ENCODE measurements at regions not wholly inside any gene's neighbourhood (a gene's known extent, or its start where the extent isn't known, plus 50 kb on each side); places are given as distances from the start of the nearest gene placed in this dataset.

DNA sequence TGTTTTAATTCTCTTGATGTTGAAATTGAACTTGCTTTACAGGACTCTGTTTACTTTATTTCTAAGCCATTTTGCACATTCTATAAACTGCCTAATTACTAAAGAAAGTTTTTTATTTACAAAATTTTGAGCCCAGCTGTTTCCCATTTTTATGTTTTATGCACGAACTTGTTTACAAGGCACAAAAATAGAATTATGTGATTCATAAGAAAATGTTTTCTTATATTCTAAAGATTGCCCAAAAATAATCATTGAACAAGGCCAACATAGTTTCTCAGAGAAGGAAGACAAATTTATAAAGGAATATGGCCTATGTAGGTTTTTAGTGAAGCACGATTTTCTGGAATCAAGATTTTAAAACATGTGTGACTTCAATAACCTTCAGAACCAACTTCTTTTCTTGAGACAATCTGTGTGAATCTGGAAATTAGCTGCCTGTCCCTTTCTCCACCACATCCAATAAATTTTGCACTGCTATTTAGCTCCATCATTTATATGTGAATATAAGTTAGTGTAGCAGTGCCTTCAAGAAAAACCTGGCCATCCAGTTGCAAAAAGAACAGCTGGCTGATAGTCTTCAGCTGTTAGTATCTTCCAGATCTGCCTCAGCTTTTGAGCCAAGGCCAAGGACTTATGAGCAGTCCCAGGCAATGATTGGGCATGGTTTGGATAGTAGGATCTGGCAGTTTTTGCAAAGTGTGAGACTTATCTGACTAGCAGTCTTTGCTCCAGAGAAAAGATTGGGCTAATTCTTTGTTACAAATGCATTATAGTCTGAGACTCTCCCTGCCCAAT lies 253.2 kb upstream of the COL3A1 start:
- DNase-seq (ENCODE audit: low read depth) = peak; percentile 80

DNA sequence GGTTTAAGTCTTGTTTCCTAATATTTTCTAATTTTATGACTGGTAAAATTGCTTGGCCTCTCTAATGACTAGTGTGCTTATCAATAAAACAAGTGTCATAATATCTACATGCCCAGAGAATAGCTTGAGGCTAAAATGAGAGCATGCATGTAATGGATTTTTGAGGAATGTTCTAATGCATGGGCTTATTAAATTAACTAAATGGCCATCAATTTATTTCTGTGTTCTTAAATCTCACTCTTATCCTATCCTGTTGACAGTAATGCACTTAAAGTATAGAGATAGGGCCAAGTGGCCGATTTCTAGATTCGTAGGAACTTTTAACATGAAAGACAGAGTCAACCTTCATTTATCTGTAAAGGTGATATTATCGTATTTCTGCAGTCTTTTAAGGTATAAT lies 252.4 kb upstream of the COL3A1 start:
- no peak for DNase-seq (ENCODE audit: low read depth)

DNA sequence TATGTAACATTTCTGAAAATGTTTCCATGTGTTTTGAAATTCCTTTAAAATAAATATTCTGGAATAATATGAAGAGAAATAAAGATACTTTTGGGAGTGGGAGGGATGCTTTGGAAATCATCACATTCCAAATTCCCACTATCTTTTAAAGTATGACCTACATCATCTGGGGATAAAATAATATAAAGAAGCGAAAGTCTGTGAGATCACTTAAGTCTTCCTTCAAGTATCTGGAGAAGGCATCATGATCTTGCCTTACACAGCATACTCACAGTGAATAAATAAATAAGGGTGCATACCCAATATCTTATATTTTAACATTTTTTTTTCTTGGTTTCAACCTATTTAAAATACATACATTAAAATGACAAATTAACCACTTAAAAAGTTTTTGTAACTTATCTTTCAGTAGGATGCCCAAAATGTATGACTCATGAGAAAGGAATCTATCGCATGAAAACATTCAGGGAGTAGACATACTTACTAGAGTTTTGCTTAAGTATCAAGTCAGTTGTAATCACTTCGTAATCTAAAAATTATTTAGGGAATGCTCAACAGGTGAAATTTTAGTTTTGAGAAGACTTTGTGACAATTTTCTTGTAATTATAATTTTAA lies 248.3 kb upstream of the COL3A1 start:
- peak; percentile 75 for DNase-seq (ENCODE audit: low read depth)

DNA sequence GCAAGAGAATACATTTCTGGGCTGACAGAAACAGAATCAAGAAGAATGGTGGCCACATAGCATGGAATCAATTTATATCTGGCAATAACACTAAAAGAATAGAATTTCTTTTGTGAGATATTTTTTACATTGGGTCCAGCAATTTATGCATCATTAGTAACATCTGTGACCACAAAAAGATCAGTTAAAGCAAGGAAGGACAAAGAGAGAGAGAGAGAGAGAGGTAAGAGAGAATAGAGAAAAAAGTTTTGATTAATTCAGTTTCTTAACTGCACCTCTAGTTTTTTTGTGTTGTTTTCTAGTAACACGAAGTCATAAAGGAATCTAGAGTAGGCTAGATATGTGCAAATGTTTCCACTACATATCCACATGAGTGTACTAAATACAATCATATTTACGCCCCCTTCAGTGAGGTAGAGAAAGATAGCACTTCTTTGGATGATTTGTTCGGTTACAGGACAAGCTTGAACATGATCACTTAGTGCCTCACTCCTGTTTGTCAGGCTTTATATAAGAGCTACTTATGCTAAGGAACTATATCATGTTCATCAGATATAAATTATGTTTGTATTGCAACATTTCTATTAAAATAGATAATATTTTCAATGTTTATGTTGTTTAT lies 247.4 kb upstream of the COL3A1 start:
- peak; percentile 24 for DNase-seq (ENCODE audit: low read depth)

DNA sequence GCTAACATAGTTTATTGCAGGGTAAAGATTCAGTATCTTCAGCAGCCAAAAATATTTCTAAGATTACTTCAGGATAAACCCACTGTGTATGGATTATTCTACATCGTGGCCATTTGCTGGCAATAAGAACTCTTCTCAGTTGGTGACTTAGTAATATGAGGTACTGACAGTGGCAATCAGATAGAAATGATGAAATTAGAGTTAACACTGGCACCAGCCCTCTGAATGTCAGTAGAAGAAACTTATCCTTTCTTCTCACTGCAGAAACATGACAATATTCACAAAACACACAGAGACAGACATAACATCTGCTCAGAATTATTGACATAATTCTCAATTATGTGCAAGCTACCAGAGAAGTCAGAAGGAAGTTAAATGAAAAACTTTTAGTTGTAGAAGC lies 246.3 kb upstream of the COL3A1 start:
- DNase-seq (ENCODE audit: low read depth) = no peak

DNA sequence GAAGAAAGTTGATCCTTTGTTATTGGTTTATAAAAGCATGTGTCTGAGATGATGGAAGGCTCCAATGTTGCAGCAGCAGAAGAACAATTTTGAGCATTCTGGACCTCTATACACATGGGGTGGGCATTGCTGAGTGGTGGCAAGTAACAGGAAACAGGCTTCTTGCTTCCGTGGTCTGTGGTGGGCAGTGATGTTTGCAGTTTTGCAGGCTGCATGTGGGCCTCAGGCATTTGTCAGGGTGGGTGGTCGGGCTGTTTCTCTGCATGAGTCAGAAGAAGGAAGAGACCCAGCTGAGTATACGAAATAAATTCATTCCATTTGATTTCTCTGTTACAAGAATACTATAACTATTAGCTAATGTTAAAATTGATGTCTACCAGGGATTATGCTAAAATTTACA lies 239.5 kb upstream of the COL3A1 start:
- peak; percentile 20 for DNase-seq (ENCODE audit: low read depth)

DNA sequence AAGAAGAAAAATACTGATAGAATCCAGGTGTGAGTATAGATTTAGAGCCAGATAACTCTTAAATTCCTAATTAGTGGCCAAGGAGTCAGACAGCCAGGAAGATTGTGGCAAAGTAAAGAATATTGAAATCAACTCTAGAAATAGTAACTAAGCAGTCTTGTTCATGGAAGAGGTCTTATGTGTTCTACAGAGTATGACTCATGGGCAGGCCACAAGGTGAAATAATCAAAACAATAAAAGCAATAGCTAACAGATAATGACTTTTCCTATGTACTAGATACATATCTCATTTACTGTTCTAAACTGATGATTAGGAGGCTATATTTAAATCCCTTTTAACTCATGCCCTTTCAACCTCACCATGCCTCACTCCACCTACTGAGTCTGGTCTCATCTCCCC lies 227.4 kb upstream of the COL3A1 start:
- peak; percentile 46 for DNase-seq (ENCODE audit: low read depth)

DNA sequence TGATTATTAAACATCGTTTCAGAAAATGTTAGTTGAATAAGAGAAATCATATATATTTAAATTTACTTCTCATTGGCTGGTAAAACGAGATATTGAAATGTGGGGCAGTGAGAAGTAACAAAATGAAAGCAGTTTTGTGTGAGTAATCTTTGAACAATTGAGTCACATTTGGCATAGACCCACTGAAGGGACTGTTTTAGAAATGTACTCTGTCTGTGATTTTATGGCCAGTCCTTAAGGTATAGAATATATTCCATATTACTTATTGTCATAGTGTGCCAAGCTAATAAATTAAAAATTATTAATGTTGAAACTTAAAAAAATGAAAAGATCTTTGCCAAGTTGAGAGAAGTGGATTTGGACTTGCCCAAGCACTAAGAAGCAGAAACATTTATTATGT lies 222.4 kb upstream of the COL3A1 start:
- DNase-seq (ENCODE audit: low read depth) = no peak

DNA sequence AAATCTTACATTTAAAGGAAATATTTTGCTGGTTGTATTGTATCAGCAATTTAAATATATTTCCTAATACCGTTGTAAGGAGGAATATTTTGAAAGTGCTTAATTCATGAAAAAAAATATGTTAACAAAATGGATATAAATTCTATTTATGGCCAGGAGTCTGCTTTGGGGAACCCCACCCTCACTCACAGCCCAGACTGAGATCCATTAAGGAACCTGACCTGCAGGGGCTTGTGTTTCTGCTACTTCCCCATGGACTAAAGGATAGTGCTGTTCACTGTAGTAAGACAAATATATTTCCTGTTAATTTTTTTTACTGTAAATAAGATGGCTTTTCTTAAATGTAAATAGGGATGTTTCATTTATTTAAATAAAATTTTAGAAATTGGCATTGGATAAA lies 221.9 kb upstream of the COL3A1 start:
- DNase-seq (ENCODE audit: low read depth) = no peak

DNA sequence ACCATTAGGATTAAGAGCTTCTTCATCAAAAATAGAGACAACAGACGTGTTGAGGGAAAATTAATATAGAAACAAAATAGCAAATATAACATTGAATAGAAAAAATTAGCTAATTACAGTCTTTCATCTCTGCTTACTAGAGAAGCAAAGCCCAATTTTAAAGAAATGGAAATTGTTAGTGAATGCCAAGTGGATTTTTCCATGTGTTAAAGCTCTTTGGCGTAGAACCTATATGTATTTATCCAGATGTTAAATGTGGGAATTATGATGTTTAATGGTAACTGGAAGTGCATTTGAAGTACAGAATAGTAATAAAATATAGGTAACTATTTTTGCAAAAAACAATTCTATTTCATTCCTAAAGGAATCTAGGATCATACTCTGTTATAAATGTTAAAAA lies 212.0 kb upstream of the COL3A1 start:
- no peak for DNase-seq (ENCODE audit: low read depth)

DNA sequence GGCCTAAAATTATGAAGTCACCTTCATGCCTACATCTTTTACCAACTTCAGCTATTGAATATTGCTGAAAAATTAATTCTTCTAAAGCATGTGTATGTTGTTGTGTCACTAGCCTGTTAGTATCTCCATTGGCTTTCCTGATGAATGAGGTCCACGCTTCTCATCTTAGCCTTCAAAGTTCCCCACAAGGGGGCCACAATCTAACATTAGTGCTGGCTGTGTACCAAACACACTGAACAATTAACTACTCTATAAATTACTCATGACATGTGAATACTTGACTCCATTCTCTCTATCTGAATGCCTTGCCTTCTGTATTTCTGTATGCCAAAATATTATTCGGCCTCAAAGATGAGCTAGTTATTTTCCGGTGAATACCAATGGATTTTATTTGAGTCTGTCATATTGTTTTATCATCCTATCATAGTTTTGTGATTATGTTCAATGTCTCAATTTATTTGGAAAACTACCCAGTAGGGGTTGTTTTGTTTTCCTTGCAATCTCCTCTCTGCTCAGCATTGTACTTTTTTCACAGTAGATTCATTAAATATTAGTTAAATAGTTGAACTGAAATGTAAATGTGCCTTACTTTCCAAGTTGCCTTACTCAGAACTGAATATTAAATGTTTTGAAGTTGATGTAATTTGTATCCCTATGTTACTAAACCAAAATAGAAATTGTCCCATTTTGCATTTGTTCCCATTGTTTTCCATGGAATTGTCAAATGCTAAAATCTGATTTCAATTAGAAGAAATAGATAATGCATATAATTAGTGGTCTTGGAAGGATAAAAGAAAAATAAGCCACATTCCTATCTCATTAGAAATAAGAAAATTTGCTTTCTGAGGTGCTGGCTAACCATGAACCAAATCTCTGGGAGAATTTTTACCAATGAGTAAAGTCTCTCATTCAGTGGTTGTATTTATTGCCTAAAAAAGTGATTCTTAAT lies 208.4 kb upstream of the COL3A1 start:
- DNase-seq (ENCODE audit: low read depth) = peak; percentile 76

DNA sequence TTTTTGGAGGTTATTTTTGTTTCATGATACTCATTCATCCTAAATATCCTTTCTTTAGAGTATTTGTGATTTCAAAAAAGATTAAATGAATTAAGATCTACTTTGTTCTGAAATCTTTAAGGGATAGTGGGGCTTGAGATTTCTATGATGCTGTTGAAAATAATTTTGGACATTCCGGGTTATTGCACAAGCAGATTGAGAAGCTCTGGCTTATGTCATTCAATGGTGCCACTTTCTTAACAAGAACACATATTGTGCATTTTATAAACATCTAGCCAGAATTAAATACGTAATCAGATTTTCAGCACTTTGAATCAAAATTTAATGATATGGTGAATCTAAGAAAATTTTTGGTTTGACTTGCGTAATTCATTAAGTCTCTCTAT lies 207.7 kb upstream of the COL3A1 start:
- DNase-seq (ENCODE audit: low read depth) = no peak

DNA sequence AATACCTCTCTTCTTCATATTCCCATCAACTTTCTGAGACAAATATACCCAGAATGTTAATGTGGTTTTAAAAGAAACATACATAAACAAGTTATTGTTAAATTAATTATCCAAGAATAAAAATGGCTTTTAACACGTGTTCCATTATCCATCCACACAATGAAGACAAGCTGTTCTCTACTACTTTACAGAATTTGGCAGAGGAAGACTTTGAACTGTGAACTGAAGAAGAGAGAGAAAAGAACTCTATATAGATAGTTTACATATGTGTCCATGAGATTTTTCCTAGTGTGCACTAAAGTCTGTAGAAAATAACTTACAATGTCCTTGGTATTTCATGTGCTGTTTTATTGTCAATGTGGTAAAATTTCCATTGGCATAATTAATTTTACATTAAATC lies 207.0 kb upstream of the COL3A1 start:
- no peak for DNase-seq (ENCODE audit: low read depth)

DNA sequence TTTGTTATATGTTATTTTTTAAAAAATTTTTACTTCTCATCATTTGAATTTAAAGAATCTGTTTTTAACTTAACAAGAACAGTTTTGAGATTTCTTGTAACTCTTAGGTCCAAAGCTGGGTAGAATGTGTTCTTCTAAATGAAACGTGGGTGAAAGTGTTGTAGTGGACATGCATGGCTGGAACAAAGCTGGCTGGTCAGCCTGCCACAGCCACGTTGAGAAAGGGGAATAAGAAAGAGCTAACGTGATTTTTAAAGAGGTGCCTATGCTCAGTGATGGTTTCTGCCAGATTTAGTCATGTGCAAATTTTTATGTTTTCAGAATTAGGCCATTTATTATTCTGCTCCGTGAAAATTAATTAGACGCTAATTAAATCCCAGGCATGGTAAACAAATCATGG lies 203.9 kb upstream of the COL3A1 start:
- no peak for DNase-seq (ENCODE audit: low read depth)

DNA sequence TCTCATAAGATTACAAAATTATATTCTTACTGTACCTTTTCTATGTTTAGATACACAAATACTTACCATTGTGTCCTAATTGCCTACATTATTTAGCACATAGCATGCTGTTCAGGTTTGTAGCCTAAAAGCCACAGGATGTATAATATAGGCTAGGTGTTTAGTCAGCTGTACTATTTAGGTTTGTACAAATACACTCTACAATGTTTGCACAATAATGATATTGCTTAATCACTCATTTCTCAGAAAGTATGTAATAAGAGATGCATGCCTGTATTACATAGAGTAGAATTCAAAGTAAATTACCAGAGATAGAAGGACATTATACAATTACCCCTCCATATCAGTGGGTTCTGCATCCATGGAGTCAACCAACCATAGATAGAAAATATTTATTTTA lies 201.1 kb upstream of the COL3A1 start:
- peak; percentile 60 for DNase-seq (ENCODE audit: low read depth)

DNA sequence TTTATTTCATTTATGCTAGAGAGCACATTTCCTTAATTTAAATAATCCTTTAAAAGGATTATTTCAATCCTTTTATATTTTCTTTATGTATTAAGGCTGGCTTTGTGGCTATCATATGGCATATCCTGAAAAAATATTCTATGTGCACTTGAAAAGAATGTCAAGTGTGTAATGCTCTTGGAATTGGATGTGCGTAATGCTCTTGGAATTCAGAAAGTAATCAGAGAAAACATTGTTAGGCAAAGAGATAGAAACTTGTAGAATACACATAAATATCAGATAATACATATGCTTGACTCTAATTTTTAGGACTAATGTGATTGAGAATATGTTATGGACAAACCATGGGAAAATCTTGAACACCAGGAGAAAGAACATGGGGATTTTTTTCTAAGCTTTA lies 197.5 kb upstream of the COL3A1 start:
- peak; percentile 78 for DNase-seq (ENCODE audit: low read depth)

DNA sequence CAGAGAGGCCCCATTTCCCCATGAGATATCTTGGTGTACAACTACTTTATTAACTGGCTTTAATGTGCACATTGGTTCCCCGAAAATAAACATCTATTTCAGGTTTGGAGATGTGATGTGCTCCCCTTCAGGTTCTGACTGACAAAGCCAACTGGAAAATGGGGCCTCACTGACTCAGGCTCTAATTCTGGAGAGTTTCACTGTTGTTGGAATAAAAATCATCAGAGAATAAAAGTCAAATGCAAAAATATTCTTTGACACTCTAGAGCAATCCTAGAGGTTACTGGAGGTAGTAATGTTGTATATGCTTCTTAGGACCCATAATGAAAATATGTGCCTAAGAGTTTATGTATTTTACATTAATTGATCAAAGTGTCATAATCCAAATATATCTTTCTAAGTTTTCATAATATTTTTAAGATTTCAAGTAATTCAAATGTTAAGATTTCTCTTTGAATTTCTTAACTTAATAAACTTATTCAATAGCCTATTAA lies 189.9 kb upstream of the COL3A1 start:
- peak; percentile 70 for DNase-seq (ENCODE audit: low read depth)

DNA sequence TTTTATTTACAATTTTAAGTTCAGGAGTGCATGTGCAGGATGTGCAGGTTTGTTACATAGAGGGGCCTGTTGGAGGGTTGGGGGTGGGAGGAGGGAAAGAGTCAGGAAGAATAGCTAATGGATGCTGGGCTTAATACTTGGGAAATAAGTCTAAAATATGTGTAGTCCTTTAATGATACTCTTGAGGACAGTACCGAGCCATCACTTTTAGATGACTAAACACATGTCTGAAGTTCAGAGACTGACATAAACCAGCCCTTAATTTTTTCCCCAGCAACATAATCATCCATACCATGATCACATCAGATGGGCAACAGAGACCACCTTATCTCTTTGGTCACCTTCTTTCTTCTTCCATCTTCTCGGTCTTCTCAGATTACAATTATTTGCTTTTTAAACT lies 189.1 kb upstream of the COL3A1 start:
- no peak for DNase-seq (ENCODE audit: low read depth)

DNA sequence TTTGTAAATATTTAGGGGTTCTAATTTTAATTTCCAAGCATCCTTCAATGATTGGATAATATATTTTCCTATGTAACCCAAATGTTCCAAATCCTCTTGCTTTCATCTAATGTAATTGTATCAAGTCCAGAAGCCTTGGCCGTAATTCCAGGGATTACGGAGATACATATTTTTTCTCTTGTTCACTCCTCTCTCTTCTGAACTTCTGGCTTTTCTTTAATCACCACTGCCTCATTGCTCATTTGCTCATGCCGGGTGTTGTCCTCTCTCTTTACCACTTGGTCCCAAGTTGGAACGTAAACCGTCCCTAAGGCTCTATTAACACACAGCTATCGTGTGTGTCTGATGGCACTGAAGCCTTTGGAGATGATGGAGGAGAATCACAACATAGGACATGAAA lies 188.7 kb upstream of the COL3A1 start:
- DNase-seq (ENCODE audit: low read depth) = no peak

DNA sequence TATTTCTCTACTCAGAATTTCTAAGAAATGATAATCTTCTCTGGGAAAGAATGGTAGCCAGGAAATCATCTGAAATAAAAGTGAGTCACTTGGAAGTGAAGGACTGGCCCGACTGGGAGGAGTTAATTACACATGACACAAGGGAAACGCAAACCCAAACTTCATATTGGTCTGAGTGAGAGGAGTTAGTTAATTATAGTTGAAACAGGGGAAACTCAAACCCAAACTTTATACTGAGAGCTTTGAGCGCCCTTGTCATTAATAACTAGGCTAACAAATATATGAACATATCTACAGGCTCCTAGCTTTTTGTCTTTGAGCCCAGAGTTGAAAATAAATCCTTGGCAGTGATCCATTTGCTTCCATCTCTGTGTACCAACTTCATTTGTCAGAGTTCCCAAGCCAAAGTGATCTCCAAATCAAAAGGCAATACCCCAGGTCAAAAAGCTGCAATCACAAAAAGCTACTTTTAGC lies 187.8 kb upstream of the COL3A1 start:
- DNase-seq (ENCODE audit: low read depth) = peak; percentile 86

DNA sequence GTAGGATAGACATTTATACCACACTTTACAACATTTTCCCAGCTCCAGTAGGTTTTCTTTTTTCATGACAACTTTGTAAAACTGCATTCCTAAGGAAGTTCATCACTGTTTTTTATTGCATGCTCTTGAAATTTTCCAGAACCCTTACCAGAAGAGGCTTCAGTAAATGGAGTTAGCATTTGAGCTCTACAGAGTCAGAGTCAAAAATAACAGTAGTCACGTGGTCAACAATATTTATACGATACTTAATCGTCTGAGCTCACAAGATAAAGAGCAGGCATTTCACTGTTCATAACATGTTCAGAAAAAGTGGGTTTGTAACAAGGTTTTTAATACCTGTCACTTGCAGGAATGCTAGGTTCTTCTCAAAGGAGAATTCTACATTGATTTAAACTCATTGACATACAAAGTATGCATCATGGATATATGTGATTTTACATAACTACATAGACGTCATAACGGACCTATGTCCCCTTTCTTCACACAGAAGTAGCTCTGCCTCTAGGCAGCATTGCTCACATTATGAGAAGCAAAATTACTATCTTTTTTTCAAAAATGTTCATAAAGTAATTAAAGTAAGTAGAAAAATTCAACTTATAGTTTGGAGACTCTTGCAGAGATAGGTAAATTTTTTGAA lies 187.0 kb upstream of the COL3A1 start:
- peak; percentile 81 for DNase-seq (ENCODE audit: low read depth)

Data from LHCN-M2 (cell line).